Activated T-cell treated with anti-CD3 and anti-CD28 coated beads for 48 hours (primary cell): ENCODE measurements at regions not wholly inside any gene's neighbourhood (a gene's known extent, or its start where the extent isn't known, plus 50 kb on each side); places are given as distances from the start of the nearest gene placed in this dataset.
"Not testable (repeated sequence)": the region's sequence is repeated elsewhere in the genome, so short reads cannot be mapped to it uniquely, and the experiment has no call there.

Experiments
- DNase-seq: peaks from one replicate; pipeline ENCODE4 v3.0.0-alpha.2; 2020; ENCODE audit warnings: low read depth

DNA sequence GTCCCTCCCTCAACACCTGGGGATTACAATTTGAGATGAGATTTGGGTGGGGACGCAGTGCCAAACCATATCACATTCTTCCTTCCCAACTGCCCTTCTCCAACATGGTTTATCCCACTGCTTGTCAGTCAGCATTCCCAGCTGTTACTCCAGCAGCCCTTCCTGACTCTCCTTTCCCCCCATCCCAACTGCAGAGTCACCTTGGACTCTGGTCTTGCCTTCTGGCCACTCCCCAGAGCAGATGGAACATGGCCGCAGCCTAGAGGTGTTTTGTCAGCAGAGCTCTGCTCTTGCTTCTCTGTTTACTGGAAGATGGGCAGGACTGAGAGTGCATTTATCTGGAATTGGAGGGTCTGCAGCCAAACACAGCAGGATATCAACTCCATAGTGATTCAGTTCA lies 51.2 kb upstream of the MEX3C start:
- no peak for DNase-seq

DNA sequence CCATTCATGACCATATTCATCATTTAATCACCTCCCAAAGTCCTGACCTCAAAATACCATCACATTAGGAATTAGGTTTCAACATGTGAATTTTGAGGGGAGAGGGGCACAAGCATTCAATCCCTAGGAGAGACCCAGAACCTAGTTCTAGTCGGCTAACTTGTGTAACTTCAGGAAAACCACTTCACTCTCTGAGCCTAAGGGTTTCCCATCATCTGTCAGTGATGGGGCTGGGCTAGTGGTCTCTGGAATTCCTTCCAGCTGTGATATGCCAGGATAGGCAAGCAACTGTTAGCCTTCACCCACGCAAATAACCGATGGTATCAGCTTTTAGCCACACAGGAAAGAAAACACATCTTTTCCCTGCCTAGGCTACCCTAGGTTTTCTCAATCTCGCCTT lies 52.5 kb upstream of the MEX3C start:
- no peak for DNase-seq

DNA sequence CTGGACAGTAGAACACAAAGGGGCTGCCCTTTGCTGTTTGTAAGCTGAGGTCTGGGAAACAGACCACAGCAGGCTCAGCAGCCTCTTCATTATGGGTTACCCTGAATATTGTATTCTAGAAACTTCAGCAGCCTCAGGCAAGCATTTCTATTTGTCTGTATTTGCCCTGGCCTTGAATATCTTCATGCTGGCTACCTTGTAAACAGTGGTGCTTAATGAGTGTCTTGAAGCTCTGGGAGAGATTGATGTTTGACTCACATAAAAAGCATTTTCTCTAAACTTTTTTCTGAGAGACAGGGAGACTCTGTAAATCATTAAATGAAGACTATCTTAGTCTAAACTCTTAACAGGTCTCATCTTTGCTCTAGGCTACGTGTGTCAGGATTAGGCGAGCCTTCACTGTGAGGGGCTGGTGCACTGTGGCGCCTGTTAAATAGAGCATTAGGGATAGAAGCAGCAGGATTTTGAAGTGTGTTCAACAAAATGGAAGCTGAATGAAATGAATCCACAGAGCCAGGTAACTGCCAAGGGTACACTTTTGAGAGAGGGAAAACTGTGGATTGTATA lies 53.1 kb upstream of the MEX3C start:
- DNase-seq, result no peak

DNA sequence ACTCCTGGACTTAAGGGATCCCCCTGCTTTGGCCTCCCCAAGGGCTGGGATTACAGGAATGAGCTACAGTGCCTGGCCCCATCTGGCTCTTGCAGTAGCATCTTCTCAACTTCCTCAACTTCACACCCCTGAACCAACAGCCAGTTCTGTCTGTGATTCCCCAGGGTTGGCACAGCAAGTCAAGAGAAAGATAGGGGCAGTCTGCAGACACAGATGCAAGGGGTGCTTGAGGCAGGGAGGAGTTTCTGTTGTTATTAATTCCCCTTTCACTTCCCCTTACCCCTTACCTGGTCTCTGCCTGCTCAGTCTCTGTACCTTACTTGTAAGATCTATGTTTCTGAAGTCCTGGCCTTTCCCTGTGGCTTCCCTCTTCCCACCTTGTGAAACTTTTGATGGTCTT lies 54.1 kb upstream of the MEX3C start:
- DNase-seq, result no peak

DNA sequence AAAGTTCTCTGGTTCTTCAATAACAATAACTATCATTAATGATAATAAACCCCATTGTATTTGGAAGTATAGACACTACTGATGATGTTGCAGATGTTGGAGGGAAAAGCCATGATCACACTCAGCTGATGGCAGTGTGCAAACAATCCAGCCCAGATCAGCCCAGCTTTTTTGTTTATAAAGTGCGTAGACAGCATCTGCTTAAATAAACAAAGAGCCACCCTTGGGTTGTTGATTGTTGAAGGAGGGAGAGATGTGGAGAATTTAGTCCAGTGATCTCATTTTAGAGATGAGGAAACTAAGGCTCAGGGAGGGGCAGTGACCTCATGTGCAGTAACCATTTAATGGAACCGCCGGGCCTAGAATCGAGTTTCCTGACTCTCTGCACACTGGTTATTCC lies 56.0 kb upstream of the MEX3C start:
- no peak for DNase-seq

DNA sequence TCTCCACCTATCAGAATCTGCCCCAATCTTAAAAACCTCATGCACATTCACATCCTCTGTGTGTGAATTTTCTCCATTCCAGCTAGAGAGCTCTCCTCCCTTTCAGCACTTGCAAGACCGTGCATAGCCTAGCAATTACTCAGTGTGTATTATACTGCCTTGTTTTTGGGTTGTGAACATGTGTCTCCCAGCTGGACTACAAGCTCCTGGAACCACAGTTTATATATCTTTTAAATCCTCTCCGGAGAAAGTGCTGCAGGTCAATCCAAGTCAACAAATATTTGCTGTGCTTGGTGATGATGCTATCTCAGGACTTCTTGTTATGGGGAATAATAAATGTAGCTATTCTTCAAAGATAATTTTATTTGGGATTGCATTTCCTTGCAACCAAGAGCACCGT lies 58.2 kb upstream of the MEX3C start:
- DNase-seq, result no peak

DNA sequence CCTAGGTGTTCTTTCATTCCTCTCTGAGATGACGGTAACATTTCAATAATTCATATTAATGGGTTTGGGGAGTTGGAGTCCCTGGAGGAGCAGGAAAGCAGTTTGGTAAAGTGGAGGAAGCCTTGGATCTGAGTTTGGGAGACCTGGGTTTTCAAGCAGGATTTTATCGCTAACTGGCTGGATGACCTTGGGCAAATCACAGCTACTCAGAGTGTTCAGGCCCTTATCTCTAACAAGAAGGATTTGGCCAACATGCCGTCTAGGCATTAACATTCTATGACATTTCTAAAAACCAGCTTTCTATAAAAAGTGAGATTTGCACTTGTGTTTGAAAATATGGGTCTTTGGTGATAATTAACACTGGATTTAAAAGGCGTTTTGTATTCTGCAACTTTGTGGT lies 59.7 kb upstream of the MEX3C start:
- no peak for DNase-seq

DNA sequence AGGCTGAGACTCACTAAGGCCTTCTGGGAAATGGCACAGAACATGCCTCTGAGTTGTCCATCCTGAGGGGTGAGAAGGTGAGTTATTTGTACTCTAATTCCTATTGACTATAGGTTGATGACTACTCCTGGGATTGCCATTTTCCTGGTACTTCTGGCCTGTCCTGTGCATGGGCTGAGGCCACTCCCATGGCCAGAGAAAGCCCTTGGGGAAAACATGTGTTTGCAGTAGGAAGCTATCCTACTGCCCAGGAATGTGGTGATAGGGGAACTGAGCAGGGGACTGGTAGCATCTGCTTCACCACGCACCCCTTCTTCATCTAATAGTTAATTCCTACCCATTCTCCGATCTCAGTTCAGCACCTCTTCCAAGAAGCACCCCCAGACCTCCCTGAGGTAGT lies 62.6 kb upstream of the MEX3C start:
- DNase-seq, result no peak

DNA sequence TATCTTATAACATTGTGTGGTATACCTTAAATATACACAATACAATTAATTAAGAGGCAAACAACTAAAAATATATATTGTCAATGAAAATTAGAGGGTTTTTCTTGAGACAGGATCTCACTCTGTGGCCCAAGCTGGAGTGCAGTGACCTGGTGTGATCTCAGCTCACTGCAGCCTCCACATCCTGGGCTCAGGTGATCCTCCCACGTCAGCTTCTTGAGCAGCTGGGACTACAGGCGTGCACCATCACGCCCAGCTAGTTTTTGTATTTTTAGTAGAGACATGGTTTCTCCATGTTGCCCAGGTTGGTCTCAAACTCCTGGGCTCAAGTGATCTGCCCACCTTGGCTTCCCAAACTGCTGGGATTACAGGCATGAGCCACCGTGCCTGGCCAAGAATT lies 68.6 kb upstream of the MEX3C start:
- DNase-seq, result not testable (repeated sequence)

DNA sequence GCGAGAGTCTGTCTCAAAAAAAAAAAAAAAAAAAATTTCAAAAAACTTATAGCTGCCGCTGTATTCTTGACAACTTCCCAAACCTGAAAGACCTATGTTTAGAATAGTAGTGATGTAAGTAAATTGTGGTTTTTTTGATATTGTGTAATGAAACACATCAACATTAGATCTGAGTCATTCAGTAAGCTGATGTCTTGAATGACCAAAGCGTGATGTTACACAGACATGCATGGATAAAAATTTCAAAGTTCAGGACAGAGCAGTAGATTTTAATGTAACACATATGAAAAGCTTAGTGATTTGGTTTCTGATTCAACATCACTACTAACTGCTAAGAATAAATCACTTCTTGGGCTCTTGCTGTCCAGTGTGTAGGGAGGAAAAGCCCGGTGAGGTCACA lies 69.3 kb upstream of the MEX3C start:
- no peak for DNase-seq

DNA sequence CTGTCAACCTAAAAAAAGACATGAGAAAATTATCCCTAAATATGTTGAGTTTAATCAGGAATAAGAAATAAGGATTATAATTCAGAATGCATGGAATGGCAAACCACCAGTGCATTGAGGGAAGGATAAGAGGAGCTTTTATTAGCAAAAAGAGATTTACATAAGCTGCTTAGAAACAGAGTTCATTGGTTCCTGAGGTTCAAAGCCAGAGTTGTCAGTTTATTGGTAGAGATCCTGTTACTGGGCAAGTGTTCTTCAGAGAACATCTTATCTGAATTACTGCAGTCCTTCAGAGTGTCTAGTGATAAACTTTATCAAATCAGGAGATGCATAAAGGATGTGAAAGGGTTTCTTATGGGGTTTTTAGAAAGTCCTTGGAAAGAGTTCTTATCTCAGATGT lies 76.0 kb upstream of the MEX3C start:
- DNase-seq, result no peak

DNA sequence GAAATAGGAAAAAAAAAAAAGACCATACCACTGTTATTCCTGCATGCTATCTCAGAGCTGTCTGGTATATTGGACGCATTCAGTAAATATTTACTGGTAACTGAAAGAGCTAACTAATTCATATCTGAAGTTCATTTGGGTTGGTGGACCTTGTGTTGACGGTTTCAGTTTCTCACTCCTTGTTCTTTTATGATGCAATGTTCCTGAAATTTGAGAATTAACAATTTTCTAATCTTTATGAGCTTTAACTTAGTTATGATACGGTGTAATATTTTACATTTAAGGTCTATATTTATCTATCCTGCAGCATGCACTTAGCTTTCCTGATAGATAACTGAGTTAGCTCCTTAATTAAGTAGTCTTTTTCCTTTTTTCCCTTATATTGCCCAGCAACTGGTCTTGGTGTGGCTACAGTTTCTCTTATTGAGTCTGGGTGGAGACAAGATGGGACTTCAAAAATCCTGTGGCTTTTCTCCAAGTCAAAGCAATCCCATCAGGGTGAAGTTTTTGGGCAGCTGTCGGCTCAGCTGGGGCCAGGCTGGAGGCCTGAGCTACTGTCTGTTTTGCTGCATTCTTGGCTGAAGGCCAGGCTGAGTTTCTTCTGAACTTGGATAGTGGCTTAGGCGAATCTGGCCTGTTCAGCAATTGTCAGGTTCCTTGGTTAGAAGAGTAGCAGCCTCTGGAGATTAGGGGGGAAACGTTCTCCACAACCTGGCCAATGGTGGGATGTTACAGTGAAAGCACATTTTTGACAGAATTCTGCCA lies 78.4 kb upstream of the MEX3C start:
- no peak for DNase-seq

DNA sequence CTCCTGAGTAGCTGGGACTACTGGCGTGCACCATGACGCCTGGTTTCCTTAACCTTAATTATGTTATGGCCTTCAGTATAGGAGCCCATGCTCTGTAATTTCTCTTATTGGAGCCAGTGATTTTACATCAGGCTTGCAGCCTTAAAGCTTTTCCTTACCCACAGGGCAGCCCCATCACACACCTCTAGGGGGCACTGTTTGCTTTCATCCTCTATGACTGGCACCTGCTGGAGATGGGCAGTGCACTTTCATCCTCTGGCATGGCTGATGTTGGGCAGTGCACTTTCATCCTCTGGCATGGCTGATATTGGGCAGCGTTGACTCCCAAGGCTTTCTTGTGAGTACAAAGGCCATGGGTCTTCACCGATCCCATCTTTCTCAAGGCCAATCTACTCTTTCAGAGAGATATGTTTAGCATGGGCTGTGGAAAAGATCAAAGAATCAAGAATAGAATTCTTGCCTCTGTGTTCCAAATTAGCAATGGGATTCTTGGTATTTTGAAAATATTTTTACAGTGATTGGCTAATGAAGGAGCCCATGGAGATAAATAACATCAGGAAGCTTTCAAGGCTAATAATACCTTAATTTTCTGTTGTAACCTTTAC lies 80.7 kb upstream of the MEX3C start:
- peak; percentile 34 for DNase-seq

DNA sequence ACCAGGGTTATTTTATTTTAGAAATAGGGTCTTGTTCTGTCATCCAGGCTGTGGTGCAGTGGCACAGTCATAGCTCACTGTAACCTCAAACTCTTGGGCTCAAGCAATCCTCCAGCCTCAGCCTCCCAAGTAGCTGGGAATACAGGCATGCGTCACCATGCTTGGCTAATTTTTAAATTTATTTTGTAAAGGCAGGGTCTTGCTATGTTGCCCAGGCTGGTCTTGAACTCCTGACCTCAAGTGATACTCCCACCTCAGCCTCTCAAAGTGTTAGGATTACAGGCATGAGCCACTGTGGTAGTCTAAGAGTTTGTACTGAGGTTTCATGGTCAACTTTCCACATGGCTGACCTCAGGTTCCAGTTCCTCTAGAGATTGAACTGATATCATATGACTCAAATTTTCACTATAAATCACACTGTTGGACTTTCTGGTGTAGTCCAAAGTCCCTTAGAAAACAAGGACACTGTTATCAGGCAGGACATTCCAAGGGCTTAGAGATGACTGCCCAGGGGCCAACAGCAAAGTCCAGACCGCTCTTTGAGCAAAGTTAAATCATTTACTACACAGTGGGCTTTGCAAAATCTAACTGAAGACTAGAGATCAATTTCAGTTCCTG lies 82.0 kb upstream of the MEX3C start:
- DNase-seq, result no peak

DNA sequence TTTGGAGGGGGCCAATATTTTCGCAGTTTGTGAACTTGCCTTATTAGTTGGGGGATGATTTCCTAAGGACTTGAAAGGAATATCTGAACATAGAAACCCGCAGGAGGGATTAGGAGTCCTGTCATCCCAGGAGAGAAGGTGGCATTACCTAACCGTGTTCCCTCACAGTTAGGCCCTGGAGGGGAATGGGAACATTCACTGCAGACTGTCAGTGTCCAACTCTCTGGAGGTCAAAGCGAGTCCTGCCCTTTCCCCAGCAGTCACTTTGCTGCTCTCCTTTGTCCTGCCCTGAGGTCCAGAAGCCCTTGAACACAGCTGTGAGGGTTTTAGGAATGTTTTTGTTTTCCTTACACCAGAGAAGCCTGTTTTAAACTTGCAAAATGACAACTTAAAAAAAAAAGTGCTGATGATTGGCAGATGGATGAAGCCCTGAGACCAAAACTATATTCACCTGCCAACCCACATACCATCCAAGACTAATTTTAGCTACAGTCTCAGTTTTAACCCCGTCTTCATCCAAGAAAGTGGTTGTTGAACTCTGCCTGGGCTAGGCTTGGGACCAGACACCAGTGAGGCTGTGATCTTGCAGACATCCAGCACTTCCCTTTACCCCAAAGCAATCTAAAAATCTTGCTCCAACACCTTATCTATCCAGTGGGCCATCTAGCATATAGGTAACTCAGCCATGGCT lies 90.5 kb upstream of the MEX3C start:
- no peak for DNase-seq

DNA sequence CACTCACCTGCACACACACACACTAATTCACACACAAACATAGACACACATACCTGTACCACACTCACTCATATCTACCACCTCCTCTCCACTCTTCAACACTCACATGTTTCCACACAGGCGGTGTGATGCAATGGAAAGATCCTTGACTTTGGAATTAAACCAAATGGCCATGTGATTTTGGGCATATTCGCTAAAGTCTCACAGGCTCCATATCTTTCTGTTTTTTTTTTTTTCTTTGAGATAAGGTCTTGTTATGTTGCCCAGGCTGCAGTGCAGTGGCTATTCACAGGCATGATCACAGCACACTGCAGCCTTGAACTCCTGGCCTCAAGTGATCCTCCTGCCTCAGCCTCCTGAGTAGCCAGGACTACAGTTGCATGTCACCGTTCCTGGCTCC lies 91.1 kb upstream of the MEX3C start:
- no peak for DNase-seq

DNA sequence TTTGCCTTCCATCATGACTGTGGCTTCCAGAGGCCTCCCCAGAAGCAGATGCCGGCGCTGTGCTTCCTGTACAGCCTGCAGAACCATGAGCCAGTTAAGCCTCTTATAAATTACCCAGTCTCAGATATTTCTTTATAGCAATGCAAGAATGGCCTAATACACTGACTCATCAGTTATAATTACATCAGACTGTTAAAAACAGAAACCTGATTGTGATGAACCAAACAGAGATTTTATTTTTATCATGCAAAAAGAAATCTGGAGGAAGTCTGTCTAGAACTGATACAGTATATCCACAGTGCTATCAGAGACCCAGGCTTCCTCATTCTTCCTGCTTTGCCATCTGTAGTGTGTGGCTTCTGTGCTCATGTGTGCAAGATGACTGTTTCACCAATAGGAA lies 93.4 kb upstream of the MEX3C start:
- DNase-seq, result no peak

DNA sequence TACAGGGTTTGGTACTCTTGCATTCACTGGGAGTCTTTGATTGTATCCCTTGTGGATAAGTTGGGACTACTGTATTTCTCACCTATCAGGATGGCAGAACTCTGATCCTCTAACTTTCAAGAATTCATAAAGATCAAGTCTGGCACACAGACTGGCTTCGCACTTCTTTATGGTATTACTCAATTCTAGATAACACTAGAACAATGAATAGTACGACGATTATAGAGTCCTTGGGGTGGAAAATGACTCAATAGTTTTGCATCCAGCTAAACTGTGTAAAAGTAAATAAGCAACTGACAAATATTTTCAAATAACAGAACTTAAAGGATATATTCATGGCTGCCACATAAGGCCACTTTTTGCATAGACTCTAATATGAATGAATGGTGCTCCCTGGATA lies 103.4 kb upstream of the MEX3C start:
- no peak for DNase-seq

DNA sequence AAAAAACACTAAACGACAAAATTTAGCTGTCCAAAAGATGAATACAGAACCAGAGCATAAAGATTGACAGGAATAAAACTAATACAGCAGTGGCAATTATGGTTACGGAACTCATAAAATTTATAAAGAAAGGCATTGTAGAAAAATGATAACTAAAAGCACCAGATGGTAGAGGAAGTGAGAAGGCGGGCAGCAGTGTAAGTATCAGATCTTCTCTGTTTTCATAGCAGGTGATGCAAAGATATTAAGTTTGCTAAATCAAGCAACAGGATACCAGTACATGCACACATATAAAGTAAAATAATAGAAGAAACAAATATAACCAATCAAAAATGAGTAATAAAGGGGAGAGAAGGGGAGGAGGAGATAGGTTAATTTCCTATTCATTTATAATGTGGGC lies 103.9 kb upstream of the MEX3C start:
- no peak for DNase-seq

DNA sequence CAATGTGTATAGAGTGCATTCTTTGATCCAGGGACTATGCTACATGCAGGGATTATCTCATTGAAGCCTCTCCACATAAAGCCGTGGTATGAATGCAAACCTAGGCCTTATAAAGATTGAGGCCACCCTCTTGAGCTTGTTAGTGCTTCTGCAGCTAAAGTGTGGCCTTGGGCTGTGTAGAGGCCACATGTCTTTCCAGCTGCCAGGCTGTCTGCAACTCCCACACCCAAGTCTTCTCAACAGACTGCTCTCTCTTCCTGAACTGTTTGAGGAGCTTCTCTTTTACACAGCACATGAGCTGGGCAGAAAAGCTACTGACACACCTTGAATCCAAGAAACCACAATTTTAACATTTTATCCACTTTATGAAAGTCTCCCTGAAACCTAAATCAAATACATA lies 119.2 kb upstream of the MEX3C start:
- no peak for DNase-seq

DNA sequence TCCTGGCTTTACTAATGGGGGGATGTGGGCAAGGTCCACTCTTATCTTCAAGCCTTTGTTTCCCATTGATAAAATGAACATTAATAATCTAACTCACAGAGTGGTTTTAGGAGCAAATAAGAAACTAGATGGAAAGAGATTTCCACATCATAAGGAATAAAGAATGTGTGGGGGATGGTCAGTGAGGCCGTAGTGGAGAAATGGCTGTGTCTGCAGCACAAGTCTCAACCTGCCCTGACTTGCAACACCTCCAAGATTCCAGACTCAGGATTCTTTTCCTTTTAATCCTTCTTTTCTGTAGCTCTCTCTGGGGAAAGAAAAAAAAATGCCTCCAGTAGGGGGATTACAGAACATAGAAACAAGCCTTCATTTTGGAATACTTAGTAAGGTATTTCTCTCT lies 124.2 kb upstream of the MEX3C start:
- DNase-seq, result no peak

DNA sequence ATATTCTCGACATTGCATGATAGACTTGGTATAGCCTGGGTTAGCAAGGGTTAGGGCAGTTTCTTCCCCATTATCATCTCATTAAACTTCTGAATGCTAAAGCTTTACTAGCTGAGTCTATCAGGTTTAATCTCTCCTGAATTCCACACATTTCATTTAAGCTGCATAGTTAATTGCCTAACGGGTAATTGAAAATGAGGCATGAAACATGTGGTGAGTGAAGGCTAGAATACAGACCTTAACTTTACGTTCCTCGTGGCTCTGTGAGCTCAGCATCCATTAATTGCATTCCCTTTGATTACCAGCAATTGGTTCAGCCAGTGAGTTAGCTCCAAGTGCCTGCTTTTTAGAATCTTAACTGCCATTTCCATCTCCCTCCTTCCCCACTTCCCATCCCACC lies 126.5 kb upstream of the MEX3C start:
- no peak for DNase-seq

DNA sequence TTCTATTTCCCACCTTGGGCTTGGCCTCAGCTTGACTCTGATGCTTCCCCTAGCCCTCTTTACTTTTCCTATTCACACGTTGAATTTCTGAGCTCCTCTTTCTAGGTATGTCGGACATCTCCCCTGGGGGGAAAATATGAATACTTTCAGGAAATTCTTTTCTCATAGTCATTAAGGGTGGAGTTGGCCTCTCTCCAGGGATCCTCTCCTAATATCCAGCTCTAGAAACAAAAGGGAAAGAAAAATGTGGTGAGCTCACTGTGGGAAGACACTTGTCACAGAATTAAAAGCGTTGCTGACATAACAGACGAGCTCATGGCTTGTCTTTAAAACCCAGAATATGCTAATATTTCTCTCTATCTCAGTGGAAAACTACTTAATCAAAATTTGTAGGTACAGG lies 132.7 kb upstream of the MEX3C start:
- DNase-seq, result no peak
